Stimulated activated effector memory CD8-positive, alpha-beta T cell treated with anti-CD3 and anti-CD28 coated beads, Interleukin-12 subunit alpha, Interleukin-12 subunit beta, amount 100 ng/mL, for 72 hours (primary cell): ENCODE measurements at regions not wholly inside any gene's neighbourhood (a gene's known extent, or its start where the extent isn't known, plus 50 kb on each side); places are given as distances from the start of the nearest gene placed in this dataset.
"Not testable (repeated sequence)": the region's sequence is repeated elsewhere in the genome, so short reads cannot be mapped to it uniquely, and the experiment has no call there.

Experiments
- ATAC-seq: fragments of 150-1000 bp; cut with Tn5 transposase; 2 replicates; pipeline ENCODE4 v1.10.0; 2021
- DNase-seq, 2 donors: peaks; one replicate each; pipeline ENCODE4 v3.0.0; 2021 to 2022; ENCODE audit warnings: low spot score in 2 of 2
- H3K27ac Mint-ChIP-seq: one replicate; pipeline ENCODE4 v1.8.0; 2022; ENCODE audit warnings: mild to moderate bottlenecking, mixed read lengths
- H3K36me3 Mint-ChIP-seq: one replicate; pipeline ENCODE4 v1.8.0; 2022; ENCODE audit warnings: mild to moderate bottlenecking, mixed read lengths
- H3K4me1 Mint-ChIP-seq: one replicate; pipeline ENCODE4 v1.8.0; 2022; ENCODE audit warnings: mixed read lengths
- H3K4me3 Mint-ChIP-seq: one replicate; pipeline ENCODE4 v1.8.0; 2022; ENCODE audit warnings: mild to moderate bottlenecking, mixed read lengths
- H3K9me3 Mint-ChIP-seq: one replicate; pipeline ENCODE4 v1.8.0; 2022; ENCODE audit warnings: mixed read lengths

DNA sequence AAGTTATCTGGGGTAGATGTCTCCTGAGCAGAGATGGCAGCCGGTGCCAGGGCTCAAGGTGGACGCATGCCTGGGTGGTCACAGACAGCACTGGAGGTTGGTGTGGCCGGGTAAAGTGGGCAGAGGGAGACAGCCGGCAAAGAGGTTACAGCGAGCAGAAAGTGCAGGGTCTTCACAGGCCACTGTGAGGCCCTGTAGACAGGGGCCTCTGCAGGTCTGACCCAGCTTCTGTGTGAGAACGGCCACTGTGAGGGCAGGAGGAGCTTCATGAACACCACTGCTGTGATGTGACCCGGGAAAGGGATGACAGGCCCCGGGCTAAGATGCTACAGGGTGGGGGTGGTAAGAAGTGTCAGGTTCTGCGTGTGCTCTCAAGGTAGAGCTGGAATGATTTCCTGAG, 111.2 kb upstream of the VOPP1 start:
- DNase-seq, H3K27ac Mint-ChIP-seq, H3K9me3 Mint-ChIP-seq, H3K4me3 Mint-ChIP-seq, H3K36me3 Mint-ChIP-seq, ATAC-seq, H3K4me1 Mint-ChIP-seq: not testable (repeated sequence)

DNA sequence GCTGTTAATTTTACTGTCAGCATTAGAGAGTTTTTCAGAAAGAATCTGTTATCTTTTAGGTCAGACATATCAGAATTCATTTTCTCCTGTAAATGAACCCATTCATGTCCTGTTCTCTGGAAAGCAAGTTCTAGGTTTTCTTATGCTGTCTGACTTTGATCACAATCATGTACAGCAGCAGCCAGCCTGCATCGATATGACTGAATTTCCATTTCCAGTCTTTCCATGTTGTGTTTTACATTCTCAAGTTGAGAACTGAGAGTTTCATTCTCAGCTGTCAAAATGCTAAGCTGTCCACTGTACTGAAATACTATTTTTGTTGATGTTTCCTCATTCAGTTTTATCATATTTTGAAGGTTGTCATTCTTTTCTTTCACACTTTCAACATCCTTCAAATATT, 103.3 kb upstream of the VOPP1 start:
- not testable (repeated sequence) for DNase-seq, H3K9me3 Mint-ChIP-seq, H3K4me3 Mint-ChIP-seq, H3K36me3 Mint-ChIP-seq, H3K27ac Mint-ChIP-seq, H3K4me1 Mint-ChIP-seq, ATAC-seq

DNA sequence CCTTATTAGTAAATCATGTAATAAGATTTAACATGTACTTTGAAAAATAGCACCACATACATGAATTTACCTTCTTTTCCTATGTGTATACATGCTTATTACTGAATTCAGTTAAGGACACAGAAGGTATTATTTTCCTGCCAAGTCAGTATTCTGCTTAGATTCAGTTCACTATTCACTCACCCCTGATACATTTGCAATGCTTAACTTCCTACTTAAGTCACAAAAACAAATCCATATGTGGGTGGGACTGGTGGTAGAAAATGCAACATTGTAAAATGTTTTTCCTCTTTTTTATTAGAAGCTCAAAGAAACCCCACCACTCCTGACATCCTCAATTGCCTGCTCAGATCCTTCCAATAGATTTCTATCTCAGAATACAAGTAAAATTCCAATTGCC, 101.2 kb upstream of the VOPP1 start:
- ATAC-seq, H3K36me3 Mint-ChIP-seq, H3K4me1 Mint-ChIP-seq, H3K27ac Mint-ChIP-seq, DNase-seq, H3K4me3 Mint-ChIP-seq, H3K9me3 Mint-ChIP-seq: not testable (repeated sequence)

DNA sequence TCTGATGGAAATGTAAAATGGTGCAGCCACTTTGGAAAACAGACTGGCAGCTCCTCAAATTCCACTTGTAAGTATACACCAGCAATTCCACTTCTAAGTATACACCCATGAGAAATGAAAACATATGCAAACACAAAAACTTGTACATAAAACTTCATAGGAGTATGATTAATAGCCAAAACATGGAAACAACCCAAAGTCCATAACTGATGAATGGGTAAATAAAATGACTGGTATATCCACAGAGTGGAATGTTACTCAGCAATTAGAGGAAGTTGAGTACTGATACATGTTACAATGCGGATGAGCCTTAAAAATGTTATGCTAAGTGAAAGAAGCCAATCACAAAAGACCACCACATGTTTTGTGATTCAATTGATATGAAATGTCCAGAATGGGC, 99.8 kb upstream of the VOPP1 start:
- H3K27ac Mint-ChIP-seq, H3K36me3 Mint-ChIP-seq, DNase-seq, H3K9me3 Mint-ChIP-seq, H3K4me1 Mint-ChIP-seq, H3K4me3 Mint-ChIP-seq, ATAC-seq: not testable (repeated sequence)

DNA sequence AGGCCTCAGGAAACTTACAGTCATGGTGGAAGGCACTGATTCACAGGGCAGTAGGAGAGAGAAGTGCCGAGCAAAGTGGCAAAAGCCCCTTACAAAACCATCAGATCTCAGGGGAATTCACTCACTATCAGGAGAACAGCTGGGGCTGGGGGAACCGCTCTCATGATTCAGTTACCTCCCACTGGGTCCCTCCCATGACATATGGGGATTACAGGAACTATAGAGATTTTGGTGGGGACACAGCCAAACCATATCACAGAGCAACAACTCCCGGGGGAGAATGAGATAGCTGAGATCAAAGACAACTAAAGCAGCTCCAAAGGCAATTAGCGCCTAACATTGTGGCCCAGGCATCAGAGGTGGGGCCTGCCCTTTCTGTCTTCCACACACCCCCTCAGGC, 85.4 kb upstream of the VOPP1 start:
- no peaks in the 10 kb centered on the region for H3K9me3 Mint-ChIP-seq
- DNase-seq (no peak), ATAC-seq (peak; percentile 19)
- no peaks in the 10 kb centered on the region for H3K36me3 Mint-ChIP-seq
- peaks cover 6% of the 10 kb centered on the region for H3K4me1 Mint-ChIP-seq
- H3K4me3 Mint-ChIP-seq, result no peak overlapping the region
- H3K27ac Mint-ChIP-seq, result no peak overlapping the region

DNA sequence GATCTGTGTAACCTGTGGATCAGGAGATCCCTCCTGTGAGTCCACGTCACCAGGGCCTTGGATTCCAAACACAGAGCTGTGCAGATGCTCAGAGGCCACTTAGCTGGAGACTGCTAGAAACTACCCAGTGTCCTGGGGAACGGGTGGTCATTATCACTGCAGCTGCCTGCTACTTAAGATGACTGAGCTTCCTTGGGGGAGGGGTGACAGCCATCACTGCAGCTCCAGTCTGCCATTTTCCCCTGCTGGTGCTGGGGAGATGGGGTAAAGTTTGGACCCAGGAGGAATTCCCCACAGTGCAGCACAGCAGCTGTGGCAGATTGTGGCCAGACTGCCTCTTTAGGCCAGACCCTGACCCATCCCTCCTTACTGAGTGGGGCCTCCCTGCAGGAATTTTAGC, 78.8 kb upstream of the VOPP1 start:
- H3K27ac Mint-ChIP-seq, result no peak overlapping the region
- H3K9me3 Mint-ChIP-seq, result no peaks in the 10 kb centered on the region
- ATAC-seq (no peak), DNase-seq (no peak)
- H3K4me1 Mint-ChIP-seq, result no peaks in the 10 kb centered on the region
- no peak overlapping the region for H3K4me3 Mint-ChIP-seq
- no peaks in the 10 kb centered on the region for H3K36me3 Mint-ChIP-seq

DNA sequence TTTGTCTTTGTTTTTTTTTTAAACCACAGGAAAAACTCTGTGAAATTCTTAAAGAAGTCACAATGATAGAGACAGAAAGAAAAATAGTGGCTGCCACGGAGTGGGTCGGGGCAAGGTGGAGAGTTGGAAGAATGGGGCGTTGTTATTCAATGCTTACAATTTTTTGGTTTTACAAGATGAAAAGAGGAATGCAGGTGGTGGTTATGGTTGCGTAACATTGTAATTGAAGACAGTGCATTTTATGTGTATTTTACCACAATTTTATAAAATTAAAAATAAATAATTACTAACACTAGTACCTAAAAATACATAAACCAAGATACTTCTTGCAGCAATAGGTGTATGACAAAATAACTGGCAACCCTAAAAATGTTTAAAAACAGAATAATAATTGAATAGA, 76.9 kb upstream of the VOPP1 start:
- H3K4me1 Mint-ChIP-seq, result no peaks in the 10 kb centered on the region
- ATAC-seq, result no peak
- H3K4me3 Mint-ChIP-seq, result no peak overlapping the region
- no peaks in the 10 kb centered on the region for H3K9me3 Mint-ChIP-seq
- no peak overlapping the region for H3K27ac Mint-ChIP-seq
- no peak for DNase-seq
- no peaks in the 10 kb centered on the region for H3K36me3 Mint-ChIP-seq

DNA sequence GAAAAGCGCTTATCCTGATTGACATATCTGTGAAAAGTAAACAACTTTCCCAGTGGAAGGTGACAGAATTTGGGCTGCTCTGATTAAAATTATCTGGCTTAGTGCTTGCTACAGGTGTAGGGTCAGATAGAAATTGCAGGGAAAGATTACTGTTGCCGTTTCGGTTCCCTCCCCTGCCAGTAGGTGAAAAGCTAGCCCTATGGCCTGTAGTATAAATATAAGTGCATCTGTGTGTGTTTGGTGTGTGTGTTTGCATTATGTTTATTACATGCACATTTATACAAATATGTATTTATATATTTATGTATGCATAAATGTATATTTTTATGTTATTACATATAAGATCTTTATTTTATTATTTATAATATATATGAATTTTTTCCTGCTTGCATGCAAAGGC, 72.3 kb upstream of the VOPP1 start:
- no peak for DNase-seq
- H3K4me3 Mint-ChIP-seq, result no peak overlapping the region
- ATAC-seq, result no peak
- no peaks in the 10 kb centered on the region for H3K9me3 Mint-ChIP-seq
- H3K27ac Mint-ChIP-seq, result no peak overlapping the region
- H3K4me1 Mint-ChIP-seq, result peaks cover 8% of the 10 kb centered on the region
- no peaks in the 10 kb centered on the region for H3K36me3 Mint-ChIP-seq

DNA sequence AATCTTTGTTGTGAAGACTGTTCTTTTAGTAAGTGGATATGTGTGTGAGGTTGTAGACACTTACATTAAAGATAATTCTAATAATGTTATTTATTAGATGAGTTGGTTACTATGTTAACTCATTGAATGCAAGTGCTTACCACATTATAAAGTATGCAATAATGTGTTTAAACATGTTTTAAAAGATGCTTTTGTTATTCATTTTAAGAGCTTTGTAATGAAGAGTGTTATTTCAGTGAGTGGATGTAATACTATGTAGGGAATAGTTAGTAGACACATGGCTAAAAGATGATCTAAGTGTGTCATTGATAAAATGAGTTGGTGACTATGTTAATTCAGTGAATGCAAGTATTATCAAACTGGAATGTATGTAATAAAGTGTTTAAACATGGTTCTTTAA, 70.0 kb upstream of the VOPP1 start:
- no peaks in the 10 kb centered on the region for H3K36me3 Mint-ChIP-seq
- no peak overlapping the region for H3K27ac Mint-ChIP-seq
- H3K4me1 Mint-ChIP-seq, result peaks cover 8% of the 10 kb centered on the region
- no peak overlapping the region for H3K4me3 Mint-ChIP-seq
- no peak for ATAC-seq
- H3K9me3 Mint-ChIP-seq, result no peaks in the 10 kb centered on the region
- DNase-seq, result no peak

DNA sequence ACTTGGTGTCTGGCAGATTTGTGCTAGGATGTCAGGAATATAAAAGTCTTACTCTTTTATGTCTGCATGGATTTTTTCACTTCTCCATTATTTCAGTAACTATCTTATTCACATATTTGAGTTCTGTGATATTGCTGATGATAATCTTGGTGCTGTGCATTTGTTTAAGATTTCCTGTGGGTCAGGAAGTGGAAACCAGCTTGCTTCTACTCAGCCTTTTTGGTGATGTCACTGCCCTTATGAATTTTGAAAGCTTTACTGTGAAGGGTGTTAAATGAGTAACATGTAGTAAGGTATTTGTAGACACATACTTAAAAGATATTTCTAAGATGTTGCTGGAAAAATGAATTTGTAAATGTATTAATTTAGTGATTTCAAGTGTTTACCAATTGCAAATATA, 69.5 kb upstream of the VOPP1 start:
- Mint-ChIP-seq H3K27ac (no peak overlapping the region), H3K9me3 (no peaks in the 10 kb centered on the region), H3K4me3 (no peak overlapping the region), H3K4me1 (peaks cover 8% of the 10 kb centered on the region), H3K36me3 (no peaks in the 10 kb centered on the region)
- peak; percentile 91 for ATAC-seq
- DNase-seq, result no peak

DNA sequence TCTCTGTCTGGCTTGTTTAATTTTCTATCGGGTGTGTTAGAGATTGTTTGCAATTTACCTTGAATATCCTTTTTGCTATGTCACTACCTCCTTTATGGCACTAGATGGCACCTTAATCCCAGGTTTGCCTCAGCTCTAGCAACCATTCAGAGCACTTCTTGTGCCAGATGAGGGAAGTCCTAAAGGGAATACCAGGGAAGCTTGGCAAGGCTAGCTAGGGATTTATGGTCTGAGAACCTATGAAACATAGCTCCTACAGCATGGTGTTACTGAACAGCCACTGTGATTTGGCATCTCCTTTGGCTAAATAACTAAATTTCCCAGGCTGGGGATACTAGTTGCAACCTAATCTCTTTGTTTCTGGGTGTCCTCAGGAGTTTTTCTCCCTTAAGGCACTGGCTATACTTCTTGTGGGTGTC, 69.0 kb upstream of the VOPP1 start:
- no peaks in the 10 kb centered on the region for H3K36me3 Mint-ChIP-seq
- DNase-seq, result peak in 1 of 2 donors; percentile 60
- no peaks in the 10 kb centered on the region for H3K9me3 Mint-ChIP-seq
- H3K4me3 Mint-ChIP-seq, result no peak overlapping the region
- ATAC-seq, result peak; percentile 85
- H3K4me1 Mint-ChIP-seq, result peaks cover 8% of the 10 kb centered on the region
- no peak overlapping the region for H3K27ac Mint-ChIP-seq

DNA sequence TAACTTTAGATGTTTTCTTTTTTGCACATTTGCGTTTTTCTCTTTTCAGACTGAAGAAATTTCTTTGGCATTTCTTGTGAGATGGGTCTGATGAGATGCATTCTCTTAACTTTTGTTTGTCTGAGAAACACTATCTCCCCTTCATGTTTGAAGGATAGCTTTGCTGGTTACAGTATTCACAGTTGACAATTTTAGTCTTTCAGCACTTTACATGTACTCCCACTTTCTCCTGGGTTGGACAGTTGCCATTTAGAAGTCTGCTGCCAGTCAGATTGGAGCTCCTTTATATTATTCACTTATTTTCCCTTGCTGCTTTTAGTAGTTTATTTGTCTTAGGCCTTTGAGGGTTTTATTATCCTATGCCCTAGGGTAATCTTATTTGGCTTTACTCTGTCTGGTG, 67.3 kb upstream of the VOPP1 start:
- DNase-seq (no peak), ATAC-seq (no peak)
- Mint-ChIP-seq H3K4me1 (peaks cover 8% of the 10 kb centered on the region), H3K4me3 (no peak overlapping the region), H3K27ac (no peak overlapping the region), H3K9me3 (no peaks in the 10 kb centered on the region), H3K36me3 (no peaks in the 10 kb centered on the region)

DNA sequence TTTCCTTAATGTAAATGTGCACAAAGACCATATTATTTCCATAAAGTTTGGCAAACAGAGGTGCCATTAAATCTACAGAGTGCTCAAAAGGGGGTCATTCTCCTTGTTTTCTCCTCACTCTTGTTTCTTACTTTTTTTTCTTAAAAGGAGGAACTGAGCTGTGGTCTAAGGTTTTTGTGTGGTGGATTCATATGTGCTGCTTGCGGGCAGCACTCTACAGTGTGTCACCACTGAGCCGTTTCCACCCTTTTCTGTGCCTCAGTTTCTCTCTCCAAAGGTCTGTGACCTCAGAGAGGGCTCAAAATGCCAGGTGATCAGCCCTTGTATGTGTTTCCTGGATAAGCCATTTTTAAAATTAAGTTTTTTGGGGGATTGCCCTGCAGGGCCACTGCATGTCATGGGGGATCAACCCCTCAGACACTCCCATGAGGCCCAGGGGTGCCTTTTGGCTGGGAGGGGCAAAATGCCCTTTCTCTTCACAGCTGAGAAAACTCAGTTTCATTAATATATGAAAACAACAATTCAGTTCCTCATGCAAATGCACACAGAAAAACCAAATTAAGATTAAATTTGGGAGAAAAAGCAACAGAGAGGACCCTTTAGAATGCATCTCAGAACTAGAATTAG, 56.9 kb upstream of the VOPP1 start:
- H3K9me3 Mint-ChIP-seq, result no peaks in the 10 kb centered on the region
- DNase-seq (no peak), ATAC-seq (no peak)
- H3K36me3 Mint-ChIP-seq, result no peaks in the 10 kb centered on the region
- H3K4me1 Mint-ChIP-seq, result no peaks in the 10 kb centered on the region
- H3K4me3 Mint-ChIP-seq, result no peak overlapping the region
- H3K27ac Mint-ChIP-seq, result no peak overlapping the region

DNA sequence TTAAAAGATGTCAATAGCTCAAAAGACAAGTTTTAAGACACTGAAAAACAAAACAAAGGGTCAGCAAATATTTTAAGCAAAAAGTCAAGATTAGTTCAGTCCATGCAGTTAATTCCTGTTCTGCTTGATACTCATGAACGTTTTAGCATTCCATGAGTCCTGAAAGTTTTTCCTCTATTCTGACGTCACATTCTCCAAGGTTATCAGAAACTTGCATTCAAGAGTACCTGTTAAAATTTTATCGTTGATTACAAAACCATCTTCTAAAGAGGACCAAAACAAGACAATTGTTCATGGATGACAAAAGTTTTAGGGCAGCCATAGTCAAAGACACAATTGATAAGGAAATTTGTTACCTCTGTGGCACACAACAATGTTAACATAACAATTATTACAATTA, 52.5 kb upstream of the VOPP1 start:
- H3K9me3 Mint-ChIP-seq, result no peaks in the 10 kb centered on the region
- no peak overlapping the region for H3K27ac Mint-ChIP-seq
- no peaks in the 10 kb centered on the region for H3K36me3 Mint-ChIP-seq
- DNase-seq (no peak), ATAC-seq (no peak)
- H3K4me3 Mint-ChIP-seq, result no peak overlapping the region
- H3K4me1 Mint-ChIP-seq, result no peaks in the 10 kb centered on the region

DNA sequence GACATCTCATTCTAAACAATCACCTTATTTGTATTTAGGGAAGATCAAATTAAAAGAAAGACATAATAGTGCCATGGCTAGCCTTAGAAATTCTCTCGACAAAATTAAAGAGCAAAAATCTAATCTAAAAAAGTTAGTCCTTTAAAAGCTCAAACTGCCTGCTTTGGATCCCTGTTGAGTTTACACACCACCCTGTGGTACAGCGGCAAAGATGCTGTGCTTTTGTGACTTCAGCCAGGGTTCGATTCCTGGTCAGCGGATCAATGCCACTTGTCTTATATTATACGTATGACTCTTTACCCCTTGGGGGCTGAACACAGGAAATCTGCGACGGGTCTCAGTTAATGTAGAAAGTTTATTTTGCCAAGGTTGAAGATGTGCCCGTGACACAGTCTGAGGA, 51.3 kb upstream of the VOPP1 start:
- ATAC-seq (no peak), DNase-seq (no peak)
- Mint-ChIP-seq H3K9me3 (no peaks in the 10 kb centered on the region), H3K36me3 (no peaks in the 10 kb centered on the region), H3K4me3 (no peak overlapping the region), H3K27ac (no peak overlapping the region), H3K4me1 (no peaks in the 10 kb centered on the region)

DNA sequence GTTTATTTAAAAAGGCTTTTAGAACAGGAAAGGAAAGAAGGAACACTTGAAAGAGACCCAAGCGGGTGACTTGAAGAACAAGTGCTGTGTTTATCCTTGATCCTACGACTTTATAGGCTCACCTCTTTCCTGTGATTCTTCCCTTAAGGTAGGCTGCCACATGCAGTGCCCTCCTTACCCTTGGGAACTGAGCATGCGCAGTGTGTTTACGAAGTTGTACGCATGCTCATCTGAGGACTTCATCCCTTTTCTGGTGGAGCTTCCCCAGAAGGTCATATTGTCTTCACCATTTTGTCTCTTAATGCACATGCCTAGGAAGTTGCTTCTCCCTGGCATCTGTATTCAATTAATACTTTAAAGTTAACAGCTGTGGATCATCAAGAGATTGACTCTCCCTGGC, 49.9 kb upstream of the VOPP1 start:
- Mint-ChIP-seq H3K36me3 (no peaks in the 10 kb centered on the region), H3K9me3 (peaks cover 4% of the 10 kb centered on the region), H3K27ac (no peak overlapping the region), H3K4me1 (no peaks in the 10 kb centered on the region), H3K4me3 (no peak overlapping the region)
- DNase-seq (no peak), ATAC-seq (no peak)
